Prostate gland (tissue), 2 donors: ENCODE measurements at regions not wholly inside any gene's neighbourhood (a gene's known extent, or its start where the extent isn't known, plus 50 kb on each side); places are given as distances from the start of the nearest gene placed in this dataset.

Experiments used
- DNase-seq: peaks from one replicate; pipeline ENCODE4 v3.0.0-alpha.2; 2019; ENCODE audit warnings: low spot score
- H3K27ac ChIP-seq, 2 donors: fragments of 200-600 bp; sonication (generic); 2 replicates each; pipeline ENCODE4 v1.5.1; 2017 to 2019
- H3K27me3 ChIP-seq: fragments of 200-600 bp; sonication (generic); replicated peaks from 2 replicates; pipeline ENCODE4 v1.5.1; 2019; ENCODE audit not compliant: insufficient read depth
- H3K36me3 ChIP-seq, 2 donors: fragments of 200-600 bp; sonication (generic); 1 replicate in 1 of 2; 2 replicates in 1 of 2; pipeline versions ENCODE4 v1.5.1 to v1.8.1; 2017 to 2019
- H3K4me1 ChIP-seq: fragments of 200-600 bp; sonication (generic); replicated peaks from 2 replicates; pipeline ENCODE4 v1.5.1; 2019
- H3K4me3 ChIP-seq, 2 donors: fragments of 200-600 bp; sonication (generic); 2 replicates each; pipeline ENCODE4 v1.5.1; 2017 to 2019
- H3K9me3 ChIP-seq: fragments of 200-600 bp; sonication (generic); 2 replicates; pipeline ENCODE4 v1.5.1; 2017
- CTCF ChIP-seq, 4 experiments: fragments of 200-600 bp in 2 of 4; fragments of 450-650 bp in 2 of 4; sonication (generic) in 2 of 4; IDR thresholded peaks; 1 replicate in 3 of 4; 2 replicates in 1 of 4; pipeline ENCODE4 v1.5.1; 2016 to 2019; ENCODE audit warnings: antibody characterized with exemption in 4 of 4, mild to moderate bottlenecking in 2 of 4, moderate library complexity in 2 of 4
- POLR2A ChIP-seq: fragments of 450-650 bp; IDR thresholded peaks from one replicate; pipeline ENCODE4 v1.6.1; 2016; ENCODE audit warnings: antibody characterized with exemption, mild to moderate bottlenecking
- POLR2AphosphoS5 ChIP-seq: sonication (generic); formaldehyde crosslinking; IDR thresholded peaks from one replicate; pipeline ENCODE4 v1.6.1; 2017; ENCODE audit warnings: antibody characterized with exemption
- WGBS: methylation state at CpG from one replicate; pipeline ENCODE4 v1.1.5; 2018; 5-methylcytosine and 5-hydroxymethylcytosine counted together
- intact Hi-C: fragments of 100-400 bp; cut with DNase I; formaldehyde crosslinking; loops from one replicate; pipeline ENCODE4 v1.14.2; 2022

DNA sequence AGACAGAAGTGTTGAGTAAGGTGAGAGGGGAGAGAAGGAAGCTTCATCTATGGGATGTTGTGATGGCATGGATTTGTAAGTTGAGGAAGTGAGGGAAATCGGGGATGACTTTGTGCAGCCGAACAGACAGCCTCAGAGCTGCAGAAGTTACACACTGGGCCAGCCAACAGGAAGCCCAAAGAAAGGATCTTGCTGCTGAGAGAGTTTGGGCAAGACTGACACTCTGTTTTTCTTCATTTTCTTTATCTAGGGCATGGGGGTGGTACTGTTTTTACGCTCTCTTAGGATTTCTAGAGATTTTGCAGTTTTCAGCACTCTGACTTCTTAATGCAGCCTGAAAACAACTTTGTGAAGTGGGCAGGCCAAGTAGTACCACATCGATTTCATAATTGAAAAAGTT is 509.9 kb upstream of the TENM4 start:
- no peak for DNase-seq
- no peaks in the 10 kb centered on the region for H3K27me3 ChIP-seq
- 92% methylated on average over 4 of the region's 4 CpGs for WGBS
- intact Hi-C loops, result no loop called here
- H3K27ac ChIP-seq, result no peak overlapping the region
- H3K4me3 ChIP-seq, result no peak overlapping the region
- no peak for TF ChIP-seq POLR2AphosphoS5
- no peaks in the 10 kb centered on the region for H3K9me3 ChIP-seq
- H3K36me3 ChIP-seq, result no peaks in the 10 kb centered on the region
- H3K4me1 ChIP-seq, result no peaks in the 10 kb centered on the region

DNA sequence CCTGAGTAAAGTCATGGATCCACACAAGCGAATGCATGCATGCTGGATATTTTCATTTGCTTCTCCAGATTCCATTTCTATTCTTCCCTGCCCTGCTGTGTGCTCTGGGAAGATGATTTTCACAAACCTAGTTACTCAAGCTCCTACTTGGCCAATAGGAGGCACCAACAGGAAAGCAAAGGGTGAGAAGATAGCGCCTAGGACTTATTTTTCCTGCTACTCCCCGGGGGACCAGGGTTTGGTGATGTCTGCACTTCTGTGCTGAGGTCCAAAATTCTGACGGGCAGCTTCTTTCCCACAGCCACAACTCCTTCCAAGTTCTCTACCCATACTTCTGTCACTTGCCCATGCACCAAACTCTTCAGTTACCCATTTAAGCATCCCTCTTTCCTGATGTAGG is 509.3 kb upstream of the TENM4 start:
- intact Hi-C loops, result no loop called here

DNA sequence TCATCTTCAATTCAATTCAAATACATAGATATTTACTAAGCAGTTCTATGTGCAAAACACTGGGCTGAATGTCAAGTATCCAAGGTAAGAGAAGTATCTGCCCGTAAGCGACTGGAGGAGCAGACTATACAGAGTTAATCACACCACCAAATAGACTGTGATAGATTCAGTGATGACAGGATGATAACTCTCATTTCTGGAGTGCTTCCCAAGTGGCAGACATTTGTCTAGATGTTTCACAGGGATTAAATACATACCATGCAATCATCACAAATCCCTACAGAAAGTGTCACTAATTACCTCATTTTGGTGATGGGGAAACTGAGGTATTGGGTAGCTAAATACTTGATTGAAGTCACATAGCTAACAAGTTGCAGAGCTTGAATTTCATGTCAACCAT is 508.7 kb upstream of the TENM4 start:
- no peaks in the 10 kb centered on the region for H3K9me3 ChIP-seq
- intact Hi-C loops, result no loop called here

More for the DNA sequence above, 509.3 kb upstream of the TENM4 start:
- Histone ChIP-seq H3K36me3 (no peaks in the 10 kb centered on the region), H3K4me3 (no peak overlapping the region), H3K4me1 (no peaks in the 10 kb centered on the region), H3K27ac (no peak overlapping the region), H3K27me3 (no peaks in the 10 kb centered on the region), H3K9me3 (no peaks in the 10 kb centered on the region)
- TF ChIP-seq CTCF (IDR thresholded peaks at IDR 0.05), result no peak
- TF ChIP-seq POLR2AphosphoS5, result no peak
- no peak for TF ChIP-seq POLR2A
- no peak for DNase-seq
- WGBS, result 70% methylated on average over 4 of the region's 4 CpGs

GRCh38 chr11:79942646-79943045 is 501.8 kb upstream of the TENM4 start:
- no peak for TF ChIP-seq POLR2A
- TF ChIP-seq POLR2AphosphoS5, result no peak
- no peak for TF ChIP-seq CTCF (IDR thresholded peaks at IDR 0.05)
- H3K9me3 ChIP-seq, result no peaks in the 10 kb centered on the region
- H3K36me3 ChIP-seq, result no peaks in the 10 kb centered on the region
- H3K4me1 ChIP-seq, result no peaks in the 10 kb centered on the region
- WGBS, result 84% methylated on average over 2 of the region's 2 CpGs
- H3K27me3 ChIP-seq, result no peaks in the 10 kb centered on the region
- intact Hi-C loops, result no loop called here
- no peak for DNase-seq
- H3K4me3 ChIP-seq, result no peak overlapping the region
- no peak overlapping the region for H3K27ac ChIP-seq

More for the DNA sequence above, 508.7 kb upstream of the TENM4 start:
- DNase-seq, result no peak
- H3K4me3 ChIP-seq, result no peak overlapping the region
- no peak for TF ChIP-seq CTCF (IDR thresholded peaks at IDR 0.05)
- TF ChIP-seq POLR2A, result no peak
- no peak for TF ChIP-seq POLR2AphosphoS5
- 79% methylated on average over 2 of the region's 2 CpGs for WGBS
- no peak overlapping the region for H3K27ac ChIP-seq
- no peaks in the 10 kb centered on the region for H3K27me3 ChIP-seq
- H3K4me1 ChIP-seq, result no peaks in the 10 kb centered on the region
- H3K36me3 ChIP-seq, result no peaks in the 10 kb centered on the region

- DNase-seq, result no peak
- Histone ChIP-seq H3K4me1 (no peaks in the 10 kb centered on the region), H3K27me3 (no peaks in the 10 kb centered on the region), H3K4me3 (no peak overlapping the region), H3K9me3 (no peaks in the 10 kb centered on the region), H3K36me3 (no peaks in the 10 kb centered on the region), H3K27ac (no peak overlapping the region)
- intact Hi-C loops, result no loop called here
- TF ChIP-seq CTCF (IDR thresholded peaks at IDR 0.05) (no peak), POLR2A (no peak), POLR2AphosphoS5 (no peak)
- WGBS, result 78% methylated on average over 2 of the region's 2 CpGs
Measured at GRCh38 chr11:79942090-79942489, 501.3 kb upstream of the TENM4 start.
